Activated CD8-positive, alpha-beta T cell treated with anti-CD3 and anti-CD28 coated beads for 36 hours (primary cell): ENCODE measurements at regions not wholly inside any gene's neighbourhood (a gene's known extent, or its start where the extent isn't known, plus 50 kb on each side); places are given as distances from the start of the nearest gene placed in this dataset.

Experiments used
- ATAC-seq: fragments of 200-7000 bp; cut with Tn5 transposase; one replicate; pipeline ENCODE4 v1.10.0; 2021; ENCODE audit warnings: mild to moderate bottlenecking, moderate library complexity
- CTCF ChIA-PET: fragments of 350-600 bp; sonication (Branson Sonifier 250); formaldehyde crosslinking; loops from one replicate; lab custom pipeline; 2021; ENCODE audit warnings: antibody characterized with exemption; lab: Charles Lee
- POLR2A ChIA-PET: fragments of 350-600 bp; sonication (Branson Sonifier 250); formaldehyde crosslinking; loops from one replicate; lab custom pipeline; 2021; ENCODE audit warnings: antibody characterized with exemption; lab: Charles Lee
- DNase-seq: peaks from one replicate; pipeline ENCODE4 v3.0.0-alpha.2; 2020
- H3K27ac Mint-ChIP-seq: one replicate; pipeline ENCODE4 v1.8.0; 2021; ENCODE audit warnings: mild to moderate bottlenecking, mixed read lengths
- H3K27me3 Mint-ChIP-seq: one replicate; pipeline ENCODE4 v1.8.0; 2021; ENCODE audit warnings: mixed read lengths
- H3K36me3 Mint-ChIP-seq: one replicate; pipeline ENCODE4 v1.8.0; 2021; ENCODE audit warnings: low read depth, mixed read lengths
- H3K4me1 Mint-ChIP-seq: one replicate; pipeline ENCODE4 v1.8.0; 2021; ENCODE audit warnings: low read depth, mixed read lengths
- H3K4me3 Mint-ChIP-seq: one replicate; pipeline ENCODE4 v1.8.0; 2021; ENCODE audit warnings: mild to moderate bottlenecking, moderate library complexity, mixed read lengths
- H3K9me3 Mint-ChIP-seq: one replicate; pipeline ENCODE4 v1.8.0; 2021; ENCODE audit warnings: mixed read lengths
- CTCF ChIP-seq: fragments of 200-600 bp; IDR thresholded peaks from one replicate; pipeline ENCODE4 v1.8.0; 2022; ENCODE audit warnings: antibody characterized with exemption, mild to moderate bottlenecking
- intact Hi-C: fragments of 100-400 bp; cut with micrococcal nuclease; formaldehyde crosslinking; loops from one replicate; pipeline ENCODE4 v1.10.0; 2022

- Mint-ChIP-seq H3K27me3 (peaks cover 9% of the 10 kb centered on the region), H3K36me3 (no peaks in the 10 kb centered on the region), H3K27ac (no peak overlapping the region), H3K4me3 (no peak overlapping the region), H3K4me1 (peaks cover 3% of the 10 kb centered on the region), H3K9me3 (peaks cover 3% of the 10 kb centered on the region)
- intact Hi-C loops, result loop anchor here (10.0 kb wide), 1 partner anchor 655 kb away; no protein-coding TSS in a partner anchor
- ATAC-seq (no peak), DNase-seq (no peak)
- ChIA-PET POLR2A (no interaction called here), CTCF (no interaction called here)
- TF ChIP-seq CTCF, result no peak
Observed at GRCh38 chr5:40029711-40030495, 605.1 kb upstream of the DAB2 start.

GRCh38 chr5:40027400-40027799, 602.6 kb upstream of the DAB2 start:
- no peak for TF ChIP-seq CTCF
- no peak for ATAC-seq
- CTCF ChIA-PET, result no interaction called here
- Mint-ChIP-seq H3K27ac (no peak overlapping the region), H3K36me3 (no peaks in the 10 kb centered on the region), H3K4me1 (peaks cover 3% of the 10 kb centered on the region), H3K9me3 (peaks cover 3% of the 10 kb centered on the region), H3K27me3 (peaks cover 11% of the 10 kb centered on the region), H3K4me3 (no peak overlapping the region)
- POLR2A ChIA-PET, result no interaction called here
- intact Hi-C loops, result loop anchor here (10.0 kb wide), 1 partner anchor 657 kb away; no protein-coding TSS in a partner anchor
- DNase-seq, result no peak

- Mint-ChIP-seq H3K36me3 (no peaks in the 10 kb centered on the region), H3K4me1 (peaks cover 2% of the 10 kb centered on the region), H3K4me3 (no peak overlapping the region), H3K9me3 (peaks cover 3% of the 10 kb centered on the region), H3K27me3 (peaks cover 11% of the 10 kb centered on the region), H3K27ac (no peak overlapping the region)
- no peak for TF ChIP-seq CTCF
- DNase-seq, result no peak
- ChIA-PET CTCF (no interaction called here), POLR2A (no interaction called here)
- intact Hi-C loops, result loop anchor here (10.0 kb wide), 1 partner anchor 659 kb away; no protein-coding TSS in a partner anchor
- ATAC-seq, result no peak
Observed at GRCh38 chr5:40025586-40025985, 600.8 kb upstream of the DAB2 start.

DNA sequence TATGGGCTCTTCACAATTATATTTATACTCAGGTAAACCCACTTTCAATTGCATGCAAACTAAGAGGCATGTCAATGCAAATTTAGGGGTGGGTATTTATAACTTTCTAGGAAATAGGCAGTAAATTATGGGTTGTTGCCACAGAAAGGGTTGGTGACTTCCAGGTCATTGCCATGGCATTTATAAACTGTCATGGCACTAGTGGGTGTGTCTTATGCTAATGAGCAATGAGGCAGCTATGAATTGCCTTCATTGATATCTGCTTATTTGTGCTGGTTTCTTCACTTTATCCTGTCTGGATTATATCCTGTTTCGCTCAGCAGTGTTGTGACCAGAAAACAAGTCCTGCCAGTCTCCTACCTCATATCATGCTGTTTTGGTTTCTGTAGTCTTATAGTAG, 597.3 kb upstream of the DAB2 start:
- Mint-ChIP-seq H3K9me3 (no peaks in the 10 kb centered on the region), H3K27ac (no peak overlapping the region), H3K27me3 (peaks cover 11% of the 10 kb centered on the region), H3K4me1 (no peaks in the 10 kb centered on the region), H3K36me3 (no peaks in the 10 kb centered on the region), H3K4me3 (no peak overlapping the region)
- POLR2A ChIA-PET, result interaction anchor here (1.1 kb wide), 1 partner anchor 454 kb away, joined by 3 read pairs; no protein-coding TSS in a partner anchor
- intact Hi-C loops, result loop anchor here (10.0 kb wide), 1 partner anchor 663 kb away; no protein-coding TSS in a partner anchor
- CTCF ChIA-PET, result no interaction called here
- DNase-seq (no peak), ATAC-seq (no peak)
- TF ChIP-seq CTCF, result no peak

- Mint-ChIP-seq H3K27me3 (peaks cover 7% of the 10 kb centered on the region), H3K4me3 (no peak overlapping the region), H3K9me3 (no peaks in the 10 kb centered on the region), H3K36me3 (no peaks in the 10 kb centered on the region), H3K27ac (no peak overlapping the region), H3K4me1 (no peaks in the 10 kb centered on the region)
- ChIA-PET CTCF (no interaction called here), POLR2A (no interaction called here)
- intact Hi-C loops, result loop anchor here (10.0 kb wide), 1 partner anchor 664 kb away; no protein-coding TSS in a partner anchor
- no peak for TF ChIP-seq CTCF
- ATAC-seq (no peak), DNase-seq (no peak)
Observed at GRCh38 chr5:40021007-40021406, 596.2 kb upstream of the DAB2 start.
